ENCODE measurements at regions not wholly inside any gene's neighbourhood (a gene's known extent, or its start where the extent isn't known, plus 50 kb on each side); places are given as distances from the start of the nearest gene placed in this dataset.

- no peak for TF ChIP-seq POLR2A (IDR thresholded peaks at IDR 0.05; ENCODE audit: low read length)
- no peak for TF ChIP-seq GATA1 (IDR thresholded peaks at IDR 0.05; ENCODE audit: low read depth, low read length)
Measured at GRCh38 chr3:197356275-197356674, 57.9 kb upstream of the DLG1 start.

All from erythroblast (primary cell).